ENCODE measurements at regions not wholly inside any gene's neighbourhood (a gene's known extent, or its start where the extent isn't known, plus 50 kb on each side); places are given as distances from the start of the nearest gene placed in this dataset.

- Histone ChIP-seq H3K36me3 (no peaks in the 10 kb centered on the region), H3K27ac (no peak overlapping the region), H3K27me3 (no peaks in the 10 kb centered on the region), H3K4me3 (no peak overlapping the region), H3K9me3 (no peaks in the 10 kb centered on the region), H3K4me1 (no peaks in the 10 kb centered on the region)
- intact Hi-C loops (cut with DNase I): no loop called here
- no peak for TF ChIP-seq CTCF (IDR thresholded peaks at IDR 0.05)
- no peak for DNase-seq (ENCODE audit: low spot score in 2 of 2)
Measured at GRCh38 chr11:25702417-25702816, 629.5 kb upstream of the ANO3 start.

- DNase-seq (ENCODE audit: low spot score in 2 of 2): no peak
- Histone ChIP-seq H3K27me3 (no peaks in the 10 kb centered on the region), H3K4me3 (no peak overlapping the region), H3K27ac (no peak overlapping the region), H3K9me3 (no peaks in the 10 kb centered on the region), H3K36me3 (no peaks in the 10 kb centered on the region), H3K4me1 (no peaks in the 10 kb centered on the region)
- intact Hi-C loops (cut with DNase I): no loop called here
- TF ChIP-seq CTCF (IDR thresholded peaks at IDR 0.05): no peak
Measured at GRCh38 chr11:25710975-25711374, 621.0 kb upstream of the ANO3 start.

- Histone ChIP-seq H3K27me3 (no peaks in the 10 kb centered on the region), H3K4me3 (no peak overlapping the region), H3K4me1 (no peaks in the 10 kb centered on the region), H3K36me3 (no peaks in the 10 kb centered on the region), H3K27ac (no peak overlapping the region), H3K9me3 (no peaks in the 10 kb centered on the region)
- no peak for DNase-seq (ENCODE audit: low spot score in 2 of 2)
- intact Hi-C loops (cut with DNase I): no loop called here
- TF ChIP-seq CTCF (IDR thresholded peaks at IDR 0.05): no peak
Measured at GRCh38 chr11:25727944-25728343, 604.0 kb upstream of the ANO3 start.

GRCh38 chr11:25730230-25730629 is 601.7 kb upstream of the ANO3 start:
- Histone ChIP-seq H3K27ac (no peak overlapping the region), H3K27me3 (no peaks in the 10 kb centered on the region), H3K36me3 (no peaks in the 10 kb centered on the region), H3K4me1 (no peaks in the 10 kb centered on the region), H3K9me3 (no peaks in the 10 kb centered on the region), H3K4me3 (no peak overlapping the region)
- TF ChIP-seq CTCF (IDR thresholded peaks at IDR 0.05): no peak
- intact Hi-C loops (cut with DNase I): no loop called here
- DNase-seq (ENCODE audit: low spot score in 2 of 2): no peak

- no peak for DNase-seq (ENCODE audit: low spot score in 2 of 2)
- Histone ChIP-seq H3K27me3 (no peaks in the 10 kb centered on the region), H3K4me1 (no peaks in the 10 kb centered on the region), H3K27ac (no peak overlapping the region), H3K4me3 (no peak overlapping the region), H3K36me3 (no peaks in the 10 kb centered on the region), H3K9me3 (no peaks in the 10 kb centered on the region)
- TF ChIP-seq CTCF (IDR thresholded peaks at IDR 0.05): no peak
- intact Hi-C loops (cut with DNase I): no loop called here
Measured at GRCh38 chr11:25733777-25734176, 598.2 kb upstream of the ANO3 start.

- Histone ChIP-seq H3K4me3 (no peak overlapping the region), H3K27me3 (no peaks in the 10 kb centered on the region), H3K4me1 (no peaks in the 10 kb centered on the region), H3K27ac (no peak overlapping the region), H3K9me3 (no peaks in the 10 kb centered on the region), H3K36me3 (no peaks in the 10 kb centered on the region)
- TF ChIP-seq CTCF (IDR thresholded peaks at IDR 0.05): no peak
- DNase-seq (ENCODE audit: low spot score in 2 of 2): no peak
- intact Hi-C loops (cut with DNase I): no loop called here
Measured at GRCh38 chr11:25734591-25735211, 597.2 kb upstream of the ANO3 start.
